ENCODE measurements at regions not wholly inside any gene's neighbourhood (a gene's known extent, or its start where the extent isn't known, plus 50 kb on each side); places are given as distances from the start of the nearest gene placed in this dataset.
"Not testable (repeated sequence)": the region's sequence is repeated elsewhere in the genome, so short reads cannot be mapped to it uniquely, and the experiment has no call there.

- no TSS peak for BruUV-seq (replicated peaks)
- no peak for DNase-seq (ENCODE audit: low read depth, low spot score)
- intact Hi-C loops (cut with micrococcal nuclease), result no loop called here
- no peak overlapping the region for H3K27ac ChIP-seq (ENCODE audit: low read depth, low read length)
- no peak overlapping the region for H3K4me2 ChIP-seq (ENCODE audit: low read length)
- ChIA-PET POLR2A (no interaction called here), RAD21 (ENCODE audit: low non-redundant PET in 1 of 2, low total read pairs in 2 of 2, uncharacterized antibody in 2 of 2, unreplicated experiment in 2 of 2) (no interaction called here), CTCF (no interaction called here)
- H3K9me3 ChIP-seq (ENCODE audit: control insufficient read depth in 1 of 2, insufficient read depth in 1 of 2, low read depth in 1 of 2, low read length in 2 of 2), result no peaks in the 10 kb centered on the region
- TF ChIP-seq MAX (IDR thresholded peaks at IDR 0.05) (no peak), ATF3 (IDR thresholded peaks at IDR 0.05) (no peak), SIN3A (IDR thresholded peaks at IDR 0.05; ENCODE audit: low read depth) (no peak), ELF1 (IDR thresholded peaks at IDR 0.05; ENCODE audit: borderline replicate concordance, low read depth) (no peak), ZFX (IDR thresholded peaks at IDR 0.05) (no peak), ZBTB33 (IDR thresholded peaks at IDR 0.05; ENCODE audit: extremely low read depth, insufficient replicate concordance, low read length) (no peak), CTCF (IDR thresholded peaks at IDR 0.05 in 2 of 3, conservative IDR thresholded peaks at IDR 0.05 in 1 of 3; ENCODE audit: borderline replicate concordance in 1 of 3, insufficient read depth in 1 of 3, low read depth in 2 of 3, low read length in 2 of 3) (no peak), EZH2phosphoT487 (IDR thresholded peaks at IDR 0.05; ENCODE audit: borderline replicate concordance) (no peak)
- H3K9ac ChIP-seq (ENCODE audit: low read length), result no peak overlapping the region
- H2AFZ ChIP-seq (ENCODE audit: low read depth, low read length, poor library complexity, severe bottlenecking), result no peak overlapping the region
- no peak for ATAC-seq
- no peaks in the 10 kb centered on the region for H3K27me3 ChIP-seq (ENCODE audit: insufficient read depth, low read length)
- H3K36me3 ChIP-seq (ENCODE audit: control insufficient read depth in 1 of 2, insufficient read depth in 2 of 2, low read length in 2 of 2), result no peaks in the 10 kb centered on the region
- no peaks in the 10 kb centered on the region for H3K4me1 ChIP-seq (ENCODE audit: control insufficient read depth in 1 of 2, insufficient read depth in 2 of 2, low read length in 2 of 2)
- no peak overlapping the region for H3K4me3 ChIP-seq (replicated peaks in 1 of 2; ENCODE audit: low read depth in 1 of 2, low read length in 2 of 2)
- H3K9me2 ChIP-seq (ENCODE audit: insufficient read depth), result no peaks in the 10 kb centered on the region
- H3K79me2 ChIP-seq (ENCODE audit: insufficient read depth, low read length), result no peaks in the 10 kb centered on the region
- H4K20me1 ChIP-seq (ENCODE audit: insufficient read depth), result no peaks in the 10 kb centered on the region
Measured at GRCh38 chr2:183840061-183840584, 715.9 kb downstream of the NUP35 start.

GRCh38 chr2:183849826-183850225 is 725.6 kb downstream of the NUP35 start:
- H3K36me3 ChIP-seq (ENCODE audit: control insufficient read depth in 1 of 2, insufficient read depth in 2 of 2, low read length in 2 of 2); H2AFZ ChIP-seq (ENCODE audit: low read depth, low read length, poor library complexity, severe bottlenecking); H3K4me2 ChIP-seq (ENCODE audit: low read length); DNase-seq (ENCODE audit: low read depth, low spot score); H3K9ac ChIP-seq (ENCODE audit: low read length); BruUV-seq (replicated peaks); POLR2A ChIA-PET; H3K4me3 ChIP-seq (replicated peaks in 1 of 2; ENCODE audit: low read depth in 1 of 2, low read length in 2 of 2); H3K4me1 ChIP-seq (ENCODE audit: control insufficient read depth in 1 of 2, insufficient read depth in 2 of 2, low read length in 2 of 2); H3K27ac ChIP-seq (ENCODE audit: low read depth, low read length); H3K9me2 ChIP-seq (ENCODE audit: insufficient read depth); CTCF ChIA-PET; H3K9me3 ChIP-seq (ENCODE audit: control insufficient read depth in 1 of 2, insufficient read depth in 1 of 2, low read depth in 1 of 2, low read length in 2 of 2); H3K27me3 ChIP-seq (ENCODE audit: insufficient read depth, low read length); intact Hi-C loops (cut with micrococcal nuclease); H4K20me1 ChIP-seq (ENCODE audit: insufficient read depth); RAD21 ChIA-PET (ENCODE audit: low non-redundant PET in 1 of 2, low total read pairs in 2 of 2, uncharacterized antibody in 2 of 2, unreplicated experiment in 2 of 2); H3K79me2 ChIP-seq (ENCODE audit: insufficient read depth, low read length); ATAC-seq: not testable (repeated sequence)
